Activated CD4-positive, alpha-beta T cell treated with anti-CD3 and anti-CD28 coated beads, Interleukin-2, amount 50 U/mL, for 1 hour (primary cell): ENCODE measurements at regions not wholly inside any gene's neighbourhood (a gene's known extent, or its start where the extent isn't known, plus 50 kb on each side); places are given as distances from the start of the nearest gene placed in this dataset.
"Not testable (repeated sequence)": the region's sequence is repeated elsewhere in the genome, so short reads cannot be mapped to it uniquely, and the experiment has no call there.

Source experiments
- DNase-seq: peaks from one replicate; pipeline ENCODE4 v3.0.0-alpha.2; 2020

GRCh38 chr16:87043231-87044031 is 273.8 kb downstream of the C16orf95 start:
- DNase-seq, result no peak

DNA sequence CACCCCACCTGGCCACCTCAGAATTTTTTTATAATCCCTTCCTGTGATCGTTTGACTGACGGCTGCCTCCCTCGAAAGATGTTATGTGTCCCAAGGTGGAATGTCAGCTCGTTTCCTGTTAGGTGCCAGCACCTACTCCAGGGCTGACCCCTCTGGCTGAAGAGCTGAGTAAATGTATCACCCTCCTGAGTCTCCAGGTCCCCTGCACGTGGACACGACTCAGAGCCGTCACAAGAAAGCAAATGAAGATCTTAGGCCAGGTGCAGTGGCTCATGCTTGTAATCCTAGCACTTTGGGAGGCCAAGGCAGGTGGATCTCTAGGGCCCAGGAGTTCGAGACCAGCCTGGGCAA is 273.2 kb downstream of the C16orf95 start:
- no peak for DNase-seq

DNA sequence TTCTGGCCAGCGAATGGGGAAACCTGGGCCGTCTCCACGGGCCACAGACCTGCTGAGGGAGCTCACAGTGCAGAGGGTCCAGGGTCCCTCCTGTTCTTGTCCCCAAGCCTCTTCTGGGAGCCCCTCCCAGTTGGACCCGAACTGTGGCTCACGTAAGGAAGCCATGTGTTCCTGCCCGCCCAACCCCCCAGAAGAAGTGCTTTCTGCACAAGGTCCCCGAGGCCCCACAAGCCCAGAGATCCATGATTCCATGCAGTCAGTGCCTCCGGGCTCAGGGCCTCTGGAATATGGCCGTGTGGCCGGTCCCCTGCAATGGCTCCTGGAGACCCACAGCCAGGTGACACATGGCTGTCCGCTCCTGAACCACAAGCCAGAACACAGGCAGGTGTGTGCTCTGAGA is 272.4 kb downstream of the C16orf95 start:
- DNase-seq, result no peak

DNA sequence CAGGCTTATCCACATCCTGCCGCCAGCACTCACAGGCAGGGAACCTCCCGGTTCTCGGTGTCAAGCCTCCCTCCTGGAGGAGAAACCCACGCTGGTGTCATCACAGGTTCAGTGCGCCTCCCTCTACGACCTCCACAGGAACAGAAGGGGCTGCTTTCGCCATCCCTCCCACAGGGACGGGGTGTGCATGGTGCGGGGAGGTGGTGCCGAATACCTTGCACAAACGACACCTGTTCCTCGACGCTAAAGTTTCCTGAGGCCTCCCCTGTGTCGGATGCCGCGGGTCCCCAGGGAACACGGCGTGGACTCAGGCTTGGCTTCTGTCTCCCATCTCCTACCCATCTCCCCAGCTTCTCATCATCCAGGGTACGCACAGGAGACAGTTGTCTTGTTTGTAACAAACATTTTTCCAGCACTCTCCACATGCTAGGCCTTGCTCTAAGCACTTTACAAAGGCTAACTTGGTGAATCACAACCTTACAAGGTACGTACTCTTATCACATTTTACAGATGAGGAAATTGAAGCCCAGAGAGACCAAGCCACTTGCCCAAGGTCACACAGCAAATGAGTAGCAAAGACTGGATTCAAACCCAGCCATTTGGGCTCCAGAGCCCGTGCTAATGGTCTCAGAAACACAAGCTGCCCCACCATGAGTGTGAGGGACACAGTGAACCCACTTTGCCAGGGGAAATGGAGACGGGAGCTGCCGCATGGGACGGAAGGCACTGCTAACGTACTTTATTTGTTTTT is 271.6 kb downstream of the C16orf95 start:
- no peak for DNase-seq

DNA sequence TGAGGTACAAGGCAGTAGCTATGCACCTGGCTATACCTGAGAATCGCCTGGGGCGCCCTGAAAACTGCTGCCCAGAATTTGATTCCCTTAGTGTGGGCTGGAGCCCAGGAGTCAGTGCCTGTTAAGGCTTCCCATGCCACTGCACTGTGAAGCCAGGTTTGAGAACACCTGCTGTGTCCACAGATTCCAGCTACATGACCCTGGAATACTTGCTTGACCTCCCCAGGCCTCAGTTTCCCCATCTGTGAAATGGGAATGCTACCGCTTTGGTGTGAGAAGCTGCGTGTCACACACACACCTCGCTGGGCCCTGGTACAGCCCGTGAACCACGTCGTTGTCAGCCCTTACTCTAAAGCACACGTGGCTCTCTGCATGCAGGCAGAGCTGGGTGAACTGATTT is 271.0 kb downstream of the C16orf95 start:
- DNase-seq, result no peak

DNA sequence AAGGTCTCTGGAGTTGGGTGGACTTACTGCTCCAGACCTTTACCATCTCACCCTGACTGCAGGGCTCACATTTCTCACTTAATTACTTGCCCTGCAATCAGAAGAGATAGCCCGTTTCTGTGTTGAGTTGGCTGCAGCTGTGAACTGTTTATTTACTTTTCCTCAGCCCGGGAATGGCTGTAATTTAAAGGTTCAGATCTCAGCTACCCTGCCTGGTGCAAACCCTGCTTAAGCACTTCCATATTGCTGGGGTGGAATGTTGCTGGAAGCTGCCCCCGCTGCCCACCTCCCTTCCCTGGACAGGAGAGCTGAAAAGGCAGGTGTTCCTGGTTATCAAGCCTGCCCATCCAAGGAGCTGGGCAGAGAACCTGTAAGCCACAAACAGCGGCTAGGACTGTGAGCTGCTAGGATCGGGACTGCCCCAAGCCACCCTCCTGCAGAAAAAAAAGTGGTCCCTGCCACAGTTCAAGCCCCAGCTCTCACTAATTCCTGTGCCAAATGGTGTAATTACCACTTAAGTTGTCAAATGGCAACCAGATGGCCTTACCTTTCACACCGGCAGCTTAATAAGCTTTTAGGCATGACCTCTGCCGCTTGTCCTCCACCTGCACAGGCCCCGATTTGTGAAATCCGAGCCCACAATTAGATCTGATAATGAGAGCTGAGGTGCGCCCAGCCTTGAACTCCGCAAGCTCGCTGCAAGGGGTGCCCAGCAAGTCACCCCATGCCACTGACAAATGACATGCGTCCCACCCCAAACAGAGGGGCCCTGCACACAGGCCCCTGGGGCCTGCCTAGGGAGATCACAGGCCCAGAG is 269.8 kb downstream of the C16orf95 start:
- no peak for DNase-seq

DNA sequence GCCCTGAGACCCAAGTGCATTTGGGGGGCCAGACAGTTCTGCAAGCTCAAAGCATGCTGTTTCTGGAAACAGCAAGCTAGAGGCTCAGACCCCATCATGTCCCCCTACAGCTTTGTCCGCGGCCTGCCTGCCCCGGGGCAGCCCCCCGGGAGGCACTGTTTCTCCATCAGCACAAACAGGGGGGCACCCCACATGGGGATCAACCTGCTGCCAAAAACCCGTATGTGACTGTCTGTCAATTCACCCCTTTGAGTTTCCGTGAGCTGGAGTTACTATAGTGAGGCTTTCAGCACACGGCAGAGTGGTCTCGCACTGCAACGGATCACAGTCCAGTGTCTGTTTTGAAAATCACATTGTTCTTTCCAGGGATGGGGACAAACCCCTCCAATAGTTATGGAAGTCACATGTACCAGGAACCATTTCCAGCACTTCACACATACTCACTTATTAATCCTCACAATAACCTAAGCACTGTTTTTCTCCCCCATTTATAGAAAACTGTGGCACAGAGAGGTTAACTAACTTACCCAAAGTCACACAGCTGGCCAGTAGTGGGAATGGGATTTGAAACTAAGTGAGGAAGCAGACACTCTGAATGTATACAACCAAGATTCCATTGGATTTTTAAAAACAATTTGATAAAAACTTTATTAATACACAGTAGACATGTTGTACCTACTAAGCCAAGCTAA is 269.0 kb downstream of the C16orf95 start:
- DNase-seq, result no peak

DNA sequence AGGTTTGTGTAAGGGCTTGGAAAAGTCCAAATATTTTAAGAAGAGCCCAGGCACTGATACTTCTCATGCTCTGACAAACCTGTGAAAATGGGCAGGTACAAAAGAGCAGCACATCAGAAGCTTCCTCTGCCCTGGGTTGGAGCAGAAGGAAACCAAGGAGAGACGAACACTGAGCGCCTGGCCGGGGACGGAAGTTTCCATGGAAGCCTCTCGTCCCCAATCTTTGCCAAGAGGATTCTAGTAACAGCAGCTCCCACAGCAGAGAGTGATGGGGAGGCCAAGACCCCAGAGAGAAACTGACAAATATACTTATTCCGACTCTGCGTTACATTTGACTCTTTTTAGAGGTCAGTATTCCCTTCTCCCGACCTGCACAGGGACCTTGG is 268.5 kb downstream of the C16orf95 start:
- DNase-seq, result no peak

DNA sequence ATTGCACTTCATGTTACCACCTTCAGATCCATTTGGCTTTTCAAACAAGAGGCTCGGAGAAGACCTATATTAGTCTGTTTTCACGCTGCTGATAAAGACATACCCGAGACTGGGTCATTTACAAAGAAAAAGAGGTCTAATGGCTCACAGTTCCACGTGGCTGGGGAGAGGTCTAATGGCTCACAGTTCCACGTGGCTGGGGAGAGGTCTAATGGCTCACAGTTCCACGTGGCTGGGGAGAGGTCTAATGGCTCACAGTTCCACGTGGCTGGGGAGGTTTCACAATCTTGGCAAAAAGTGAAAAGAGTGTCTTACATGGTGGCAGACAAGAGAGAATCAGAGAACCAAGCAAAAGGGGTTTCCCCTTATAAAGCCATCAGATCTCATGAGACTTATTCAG is 268.0 kb downstream of the C16orf95 start:
- DNase-seq, result not testable (repeated sequence)

- no peak for DNase-seq
Measured at GRCh38 chr16:87050142-87050541, 267.1 kb downstream of the C16orf95 start.

- no peak for DNase-seq
Measured at GRCh38 chr16:87051526-87052320, 265.5 kb downstream of the C16orf95 start.

DNA sequence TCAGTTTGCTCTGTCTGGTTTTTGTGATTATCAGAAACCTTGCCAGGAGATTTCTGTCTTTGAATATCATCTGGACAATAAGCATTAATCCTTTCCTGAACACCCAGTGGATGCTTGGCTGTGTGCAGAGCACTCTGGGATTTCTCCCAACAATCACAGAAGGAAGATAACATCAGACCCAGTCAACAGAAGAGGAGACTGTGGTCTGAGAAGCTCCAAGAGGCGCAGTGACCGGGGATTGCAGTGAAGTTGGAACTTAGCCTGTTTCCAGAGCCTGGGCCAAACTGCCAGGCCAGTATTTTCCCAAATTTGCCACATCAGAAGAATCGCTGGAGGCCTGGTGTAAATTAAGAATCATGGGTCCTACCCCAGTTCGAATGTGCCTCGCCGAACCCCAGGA is 264.7 kb downstream of the C16orf95 start:
- no peak for DNase-seq

GRCh38 chr16:87053016-87053982 is 263.9 kb downstream of the C16orf95 start:
- no peak for DNase-seq

GRCh38 chr16:87054154-87054553 is 263.0 kb downstream of the C16orf95 start:
- no peak for DNase-seq

DNA sequence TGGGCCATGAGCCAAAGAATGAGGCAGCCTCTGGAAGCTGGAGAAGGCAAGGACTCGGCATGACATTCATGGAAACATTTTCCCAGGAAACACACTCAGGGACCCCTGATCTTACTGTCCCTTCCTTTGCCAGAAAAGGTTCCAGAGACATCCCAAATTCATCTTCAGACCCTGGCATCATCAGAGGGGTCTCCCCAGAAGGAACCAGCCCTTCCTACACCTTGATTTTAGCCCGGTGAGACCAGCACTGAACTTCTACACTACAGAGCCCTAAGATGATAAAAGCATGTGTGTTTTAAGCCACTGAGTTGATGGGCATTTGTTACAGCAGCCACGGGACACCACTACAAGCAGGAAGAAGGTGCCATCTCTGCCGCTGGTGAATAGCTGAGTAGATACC is 262.3 kb downstream of the C16orf95 start:
- DNase-seq, result no peak

- no peak for DNase-seq
Measured at GRCh38 chr16:87056083-87056482, 261.1 kb downstream of the C16orf95 start.

DNA sequence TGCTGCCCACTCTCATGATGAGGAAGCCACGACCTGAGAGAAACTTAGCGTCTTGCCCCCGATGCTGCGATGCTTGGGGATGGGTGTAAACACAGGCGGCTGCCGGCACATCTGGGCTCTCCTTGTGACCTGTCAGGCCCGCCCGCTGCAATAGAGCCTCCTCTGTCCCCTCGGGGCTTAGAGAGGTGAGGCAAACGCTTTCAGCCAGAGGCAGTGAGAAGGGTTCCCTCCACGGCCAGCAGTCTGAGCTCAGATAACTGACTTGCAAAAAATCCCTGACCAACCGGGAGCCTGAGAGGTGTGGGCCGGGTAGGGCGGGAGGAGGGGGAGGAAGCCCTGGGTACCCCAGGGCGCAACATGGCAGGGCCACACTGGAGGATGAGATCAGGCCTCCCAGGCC is 260.6 kb downstream of the C16orf95 start:
- no peak for DNase-seq

- DNase-seq, result no peak
Measured at GRCh38 chr16:87057211-87057881, 259.8 kb downstream of the C16orf95 start.

DNA sequence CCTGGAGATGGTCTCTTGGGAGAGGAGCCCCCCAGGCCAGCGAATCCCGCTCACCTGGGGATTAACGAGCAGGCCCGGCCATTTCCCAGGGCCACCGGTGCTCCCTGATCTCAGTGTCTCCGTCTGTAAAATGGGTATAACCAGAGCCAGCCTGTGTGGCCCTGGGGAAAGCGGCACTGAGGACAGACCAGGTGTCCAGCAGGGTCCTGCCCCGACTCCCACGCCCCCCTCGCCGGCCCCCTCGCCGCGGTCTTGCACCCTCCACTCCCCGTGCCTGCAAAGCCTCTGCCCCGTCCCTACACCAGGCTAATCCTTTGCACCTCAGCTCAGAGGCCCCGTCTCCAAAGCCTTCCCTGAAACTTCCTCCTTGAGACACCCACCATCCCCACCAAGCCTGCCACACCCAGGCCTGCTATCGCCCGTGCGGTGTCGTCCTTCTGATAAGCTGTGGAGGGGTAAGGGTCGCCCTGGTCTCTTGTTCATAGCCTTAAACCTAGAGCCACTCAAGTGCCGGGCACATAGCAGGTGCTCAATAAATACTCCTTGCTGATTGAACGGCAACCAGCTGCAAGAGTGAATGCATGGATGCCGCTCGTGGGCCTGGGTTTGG is 259.1 kb downstream of the C16orf95 start:
- DNase-seq, result no peak

DNA sequence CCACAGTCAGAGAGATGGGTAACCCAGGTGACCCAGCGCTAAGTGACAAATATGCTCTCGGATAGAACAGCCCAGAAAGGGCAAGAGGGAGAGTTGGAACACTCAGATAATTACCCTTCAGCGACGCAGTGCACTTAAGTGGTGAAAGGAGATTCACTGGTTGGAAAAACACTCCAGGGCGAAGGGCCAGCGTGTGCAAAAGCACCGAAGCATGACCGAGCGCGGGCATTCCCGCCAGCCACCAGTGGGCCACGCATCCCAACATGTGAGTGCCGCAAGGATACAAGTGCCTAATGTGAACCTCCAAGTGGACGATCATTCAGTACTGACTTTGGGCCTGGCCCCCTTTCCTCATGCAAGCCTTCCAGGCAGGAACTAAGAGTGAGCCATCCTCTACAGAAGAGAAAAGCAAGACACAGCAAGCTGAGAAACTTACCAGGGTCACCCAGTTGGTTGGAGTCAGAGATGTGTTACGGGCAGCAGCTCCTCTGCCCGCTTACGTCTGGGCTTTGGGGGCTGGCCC is 258.4 kb downstream of the C16orf95 start:
- DNase-seq, result no peak
